Activated CD4-positive, alpha-beta T cell treated with anti-CD3 and anti-CD28 coated beads, Interleukin-2, Interleukin-6, amounts not matched to agents 100 ng/mL and 50 ng/mL, durations not matched to agents 16 hours and 8 hours (primary cell): ENCODE measurements at regions not wholly inside any gene's neighbourhood (a gene's known extent, or its start where the extent isn't known, plus 50 kb on each side); places are given as distances from the start of the nearest gene placed in this dataset.
"Not testable (repeated sequence)": the region's sequence is repeated elsewhere in the genome, so short reads cannot be mapped to it uniquely, and the experiment has no call there.

Experiments
- DNase-seq: peaks from one replicate; pipeline ENCODE4 v3.0.0-alpha.2; 2020

DNA sequence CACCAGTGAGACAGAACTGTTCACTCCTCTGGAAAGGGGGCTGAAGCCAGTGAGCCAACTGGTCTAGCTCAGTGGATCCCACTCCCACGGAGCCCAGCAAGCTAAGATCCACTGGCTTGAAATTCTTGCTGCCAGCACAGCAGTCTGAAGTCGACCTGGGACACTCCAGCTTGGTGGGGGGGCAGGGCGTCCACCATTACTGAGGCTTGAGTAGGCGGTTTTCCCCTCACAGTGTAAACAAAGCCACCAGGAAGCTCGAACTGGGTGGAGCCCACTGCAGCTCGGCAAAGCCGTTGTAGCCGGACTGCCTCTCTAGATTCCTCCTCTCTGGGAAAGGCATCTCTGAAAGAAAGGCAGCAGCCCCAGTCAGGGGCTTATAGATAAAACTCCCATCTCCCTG lies 52.3 kb upstream of the BBX start:
- not testable (repeated sequence) for DNase-seq
